Stimulated activated naive CD8-positive, alpha-beta T cell treated with anti-CD3 and anti-CD28 coated beads, Interleukin-15, amount 100 ng/mL, for 72 hours (primary cell): ENCODE measurements at regions not wholly inside any gene's neighbourhood (a gene's known extent, or its start where the extent isn't known, plus 50 kb on each side); places are given as distances from the start of the nearest gene placed in this dataset.
A peak's percentile ranks its signal among the peaks of the same experiment; 100 is the strongest.

ENCODE experiments used
- ATAC-seq: fragments of 150-1000 bp; cut with Tn5 transposase; 2 replicates; pipeline ENCODE4 v1.10.0; 2021; ENCODE audit warnings: mild to moderate bottlenecking, moderate library complexity
- DNase-seq, 2 donors: peaks; one replicate each; pipeline ENCODE4 v3.0.0; 2021 to 2022
- H3K27ac Mint-ChIP-seq, 2 donors: one replicate each; pipeline ENCODE4 v1.8.0; 2022; ENCODE audit warnings: mild to moderate bottlenecking in 2 of 2, mixed read lengths in 2 of 2, moderate library complexity in 2 of 2
- H3K27me3 Mint-ChIP-seq: one replicate; pipeline ENCODE4 v1.8.0; 2022; ENCODE audit warnings: mixed read lengths
- H3K4me1 Mint-ChIP-seq: one replicate; pipeline ENCODE4 v1.8.0; 2022; ENCODE audit warnings: mild to moderate bottlenecking, mixed read lengths
- H3K4me3 Mint-ChIP-seq, 2 donors: one replicate each; pipeline ENCODE4 v1.8.0; 2022; ENCODE audit warnings: mild to moderate bottlenecking in 2 of 2, mixed read lengths in 2 of 2, moderate library complexity in 1 of 2
- H3K9me3 Mint-ChIP-seq, 2 donors: one replicate each; pipeline ENCODE4 v1.8.0; 2022; ENCODE audit warnings: mixed read lengths in 2 of 2

DNA sequence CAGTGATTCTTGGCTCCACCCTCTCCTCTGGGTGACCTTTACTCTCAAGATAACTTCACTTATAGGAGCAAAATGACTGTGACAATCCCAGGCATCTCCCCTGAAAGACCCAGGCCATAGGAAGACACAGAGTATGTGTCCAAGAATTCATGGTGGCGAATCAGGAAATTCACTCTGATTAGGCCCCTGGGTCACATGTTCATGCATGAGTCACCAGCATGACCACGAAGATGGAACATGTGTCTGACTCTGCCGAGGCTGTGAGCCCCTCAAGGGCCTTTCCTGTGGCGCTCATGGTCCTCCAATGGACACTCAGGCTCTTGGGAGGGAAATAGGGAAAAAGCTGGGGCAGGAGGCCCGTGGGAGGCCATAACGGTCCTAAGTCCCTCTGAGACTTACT, 74.0 kb upstream of the TEX51 start:
- Mint-ChIP-seq H3K4me3 (no peak overlapping the region), H3K27me3 (peaks cover 12% of the 10 kb centered on the region), H3K27ac (no peak overlapping the region), H3K9me3 (peaks cover 0 to 3% of the 10 kb centered on the region in 2 donors), H3K4me1 (no peaks in the 10 kb centered on the region)
- ATAC-seq (no peak), DNase-seq (no peak)

DNA sequence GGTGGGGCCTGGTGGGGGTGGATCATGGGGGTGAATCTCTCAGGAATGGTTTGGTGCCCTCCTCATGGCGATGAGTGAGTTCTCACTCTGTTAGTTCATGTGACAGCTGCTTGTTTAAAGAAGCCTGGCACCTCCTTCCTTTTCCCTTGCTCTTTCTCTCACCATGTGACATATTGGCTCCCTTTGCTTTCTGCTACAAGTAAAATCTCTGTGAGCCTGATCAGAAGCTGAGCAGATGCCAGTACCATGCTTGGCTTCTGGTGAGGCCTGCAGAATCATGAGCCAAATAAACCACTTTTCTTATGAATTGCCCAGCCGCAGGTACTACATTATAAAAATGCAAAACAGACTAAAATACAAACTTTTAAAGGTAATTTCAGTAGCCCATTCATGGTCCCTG, 73.4 kb upstream of the TEX51 start:
- H3K27ac Mint-ChIP-seq, result no peak overlapping the region
- peaks cover 6% of the 10 kb centered on the region for H3K27me3 Mint-ChIP-seq
- H3K4me3 Mint-ChIP-seq, result no peak overlapping the region
- ATAC-seq, result no peak
- DNase-seq, result no peak
- H3K4me1 Mint-ChIP-seq, result no peaks in the 10 kb centered on the region
- H3K9me3 Mint-ChIP-seq, result no peaks in the 10 kb centered on the region

GRCh38 chr2:126826491-126826890, 72.2 kb upstream of the TEX51 start:
- Mint-ChIP-seq H3K9me3 (no peaks in the 10 kb centered on the region), H3K27ac (peak overlapping the region in 1 of 2 donors; percentile 47), H3K4me3 (no peak overlapping the region), H3K27me3 (no peaks in the 10 kb centered on the region), H3K4me1 (no peaks in the 10 kb centered on the region)
- ATAC-seq, result no peak
- no peak for DNase-seq

DNA sequence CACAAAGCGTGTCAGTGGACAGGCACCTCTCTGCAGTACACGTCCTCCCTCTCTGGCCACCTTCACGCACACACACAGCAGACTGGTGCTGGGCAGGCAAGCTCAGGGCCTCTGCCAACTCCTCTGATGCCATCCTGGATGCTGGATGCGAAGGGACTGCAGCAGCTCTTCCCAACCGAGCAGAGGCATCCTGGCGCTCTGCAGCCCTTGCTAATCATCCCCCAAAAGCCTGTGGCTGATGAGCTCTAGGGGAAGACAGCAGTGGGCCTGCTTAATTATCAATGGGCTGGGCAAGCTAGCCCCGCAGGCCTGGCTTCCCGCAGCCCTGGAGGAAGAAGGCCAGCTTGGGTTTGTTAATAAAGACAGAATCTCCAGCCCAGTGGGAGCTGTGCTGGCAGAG, 71.3 kb upstream of the TEX51 start:
- Mint-ChIP-seq H3K27me3 (no peaks in the 10 kb centered on the region), H3K9me3 (no peaks in the 10 kb centered on the region), H3K27ac (no peak overlapping the region), H3K4me1 (no peaks in the 10 kb centered on the region), H3K4me3 (no peak overlapping the region)
- DNase-seq (no peak), ATAC-seq (no peak)

DNA sequence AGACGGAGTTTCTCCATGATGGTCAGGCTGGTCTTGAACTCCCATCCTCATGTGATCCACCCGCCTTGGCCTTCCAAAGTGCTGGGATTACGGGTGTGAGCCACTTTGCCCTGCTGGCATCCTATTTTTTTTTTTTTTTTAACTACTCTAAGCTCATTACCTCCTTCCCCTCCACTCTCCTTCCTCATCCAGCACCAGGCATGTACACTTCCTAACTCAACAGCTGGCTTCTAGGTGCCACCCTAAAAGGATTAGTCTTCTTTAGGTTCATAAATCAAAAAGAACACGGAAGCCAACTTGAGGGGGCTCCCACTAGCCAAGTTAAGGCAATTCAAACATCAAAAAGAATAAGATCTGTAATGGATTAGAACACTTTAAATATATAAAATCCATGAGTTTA, 70.6 kb upstream of the TEX51 start:
- ATAC-seq (no peak), DNase-seq (no peak)
- no peaks in the 10 kb centered on the region for H3K9me3 Mint-ChIP-seq
- no peaks in the 10 kb centered on the region for H3K27me3 Mint-ChIP-seq
- H3K4me3 Mint-ChIP-seq, result no peak overlapping the region
- H3K4me1 Mint-ChIP-seq, result no peaks in the 10 kb centered on the region
- no peak overlapping the region for H3K27ac Mint-ChIP-seq

DNA sequence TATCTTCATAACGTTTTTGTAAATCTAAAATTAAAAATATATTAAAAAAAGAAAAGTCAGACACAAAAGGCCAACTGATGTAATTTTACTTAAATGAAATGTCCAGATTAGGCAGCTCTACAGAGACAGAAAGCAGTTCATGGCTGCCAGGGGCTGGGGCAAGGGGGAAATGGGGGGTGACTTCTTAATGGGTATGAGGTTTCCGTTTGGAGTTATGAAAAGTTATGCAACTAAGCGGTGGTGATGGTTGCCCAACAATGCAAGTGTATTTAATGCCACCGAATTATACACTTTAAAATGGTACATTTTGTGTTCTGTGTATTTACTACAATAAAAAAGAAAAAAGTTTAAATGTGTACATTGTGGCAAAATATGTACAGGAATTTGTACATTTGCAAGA, 70.2 kb upstream of the TEX51 start:
- Mint-ChIP-seq H3K4me1 (no peaks in the 10 kb centered on the region), H3K27ac (no peak overlapping the region), H3K9me3 (no peaks in the 10 kb centered on the region), H3K4me3 (no peak overlapping the region), H3K27me3 (no peaks in the 10 kb centered on the region)
- DNase-seq (no peak), ATAC-seq (no peak)

- ATAC-seq, result peak; percentile 11
- no peak overlapping the region for H3K4me3 Mint-ChIP-seq
- H3K27me3 Mint-ChIP-seq, result no peaks in the 10 kb centered on the region
- H3K27ac Mint-ChIP-seq, result no peak overlapping the region
- no peaks in the 10 kb centered on the region for H3K9me3 Mint-ChIP-seq
- DNase-seq, result no peak
- H3K4me1 Mint-ChIP-seq, result no peaks in the 10 kb centered on the region
Measured at GRCh38 chr2:126831234-126832005, 67.3 kb upstream of the TEX51 start.

DNA sequence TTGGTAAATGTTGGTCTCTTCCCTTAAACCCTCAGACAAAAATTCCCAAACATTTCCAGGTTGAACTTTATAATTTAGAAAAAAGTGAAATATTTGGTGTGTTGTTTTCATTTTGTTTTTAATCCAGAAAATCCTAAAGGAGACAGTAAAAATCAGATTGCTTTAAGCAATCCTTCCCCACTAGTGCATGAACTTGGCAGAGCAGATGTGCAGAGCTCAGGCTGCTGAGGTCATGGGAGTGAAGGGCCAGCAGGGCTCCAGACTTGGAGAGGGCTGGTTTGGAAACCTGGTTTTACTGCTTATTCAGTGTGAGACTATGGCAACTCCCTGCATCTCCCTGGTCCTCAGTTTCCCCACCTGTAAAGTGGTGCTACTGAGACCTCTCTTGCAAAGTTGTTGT, 66.7 kb upstream of the TEX51 start:
- H3K27ac Mint-ChIP-seq, result no peak overlapping the region
- ATAC-seq, result no peak
- H3K27me3 Mint-ChIP-seq, result no peaks in the 10 kb centered on the region

DNA sequence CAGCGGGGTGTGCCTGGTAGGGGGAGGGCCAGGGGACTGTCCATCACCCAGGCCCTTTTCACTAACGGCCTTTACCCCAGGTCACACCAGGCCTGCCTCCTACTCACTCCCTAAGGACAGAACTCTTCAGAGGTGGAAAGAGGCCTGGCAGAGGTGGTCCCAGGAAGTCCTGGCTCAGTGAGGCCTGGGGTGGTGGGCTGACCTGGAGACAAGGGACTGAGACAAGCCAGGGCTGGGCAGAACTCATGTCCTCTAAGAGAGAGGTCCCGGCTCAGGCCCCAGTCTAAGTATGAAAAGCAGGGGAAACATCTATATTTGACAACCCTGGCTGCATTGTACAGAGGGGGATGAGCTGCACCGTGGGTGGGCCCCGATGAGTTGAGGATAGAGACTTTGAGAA, 65.9 kb upstream of the TEX51 start:
- no peak for ATAC-seq
- Mint-ChIP-seq H3K4me1 (no peaks in the 10 kb centered on the region), H3K4me3 (no peak overlapping the region), H3K27me3 (no peaks in the 10 kb centered on the region), H3K9me3 (no peaks in the 10 kb centered on the region), H3K27ac (peak overlapping the region in 1 of 2 donors; percentile 77)
- no peak for DNase-seq

More for the DNA sequence above, 66.7 kb upstream of the TEX51 start:
- no peak overlapping the region for H3K4me3 Mint-ChIP-seq
- no peaks in the 10 kb centered on the region for H3K9me3 Mint-ChIP-seq
- DNase-seq, result no peak
- H3K4me1 Mint-ChIP-seq, result no peaks in the 10 kb centered on the region

DNA sequence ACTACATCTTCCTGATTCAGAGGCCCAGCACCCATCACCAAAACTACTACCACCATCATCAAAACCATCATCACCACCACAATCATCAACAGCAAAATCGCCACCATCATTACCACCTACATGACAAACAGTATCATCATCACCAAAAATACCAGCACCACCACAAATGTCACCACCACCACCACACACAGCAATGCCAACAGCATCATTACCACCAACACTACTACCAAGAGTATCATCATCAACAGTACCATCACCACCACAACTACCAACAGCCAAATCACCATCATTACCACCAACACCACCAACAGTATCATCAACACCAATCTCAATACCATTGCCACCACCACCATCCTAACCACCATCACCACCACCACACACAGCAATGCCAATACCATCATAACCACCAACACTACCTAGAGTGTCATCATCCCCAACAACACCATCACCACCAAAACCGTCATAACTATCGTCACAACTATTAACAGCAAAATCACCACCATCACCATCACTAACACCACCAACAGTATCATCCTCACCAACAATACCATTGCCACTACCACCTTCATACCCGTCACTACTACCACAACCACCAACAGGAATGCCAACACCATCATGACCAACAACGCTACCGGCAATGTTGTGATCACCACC, 64.6 kb upstream of the TEX51 start:
- H3K9me3 Mint-ChIP-seq, result no peaks in the 10 kb centered on the region
- no peak for DNase-seq
- H3K27me3 Mint-ChIP-seq, result no peaks in the 10 kb centered on the region
- no peak overlapping the region for H3K4me3 Mint-ChIP-seq
- no peak overlapping the region for H3K27ac Mint-ChIP-seq
- H3K4me1 Mint-ChIP-seq, result no peaks in the 10 kb centered on the region
- no peak for ATAC-seq

GRCh38 chr2:126835261-126835660, 63.4 kb upstream of the TEX51 start:
- DNase-seq, result no peak
- Mint-ChIP-seq H3K4me3 (no peak overlapping the region), H3K9me3 (no peaks in the 10 kb centered on the region), H3K27ac (no peak overlapping the region), H3K4me1 (no peaks in the 10 kb centered on the region), H3K27me3 (no peaks in the 10 kb centered on the region)
- ATAC-seq, result no peak

GRCh38 chr2:126835831-126836230, 62.9 kb upstream of the TEX51 start:
- DNase-seq (no peak), ATAC-seq (no peak)
- no peaks in the 10 kb centered on the region for H3K27me3 Mint-ChIP-seq
- no peaks in the 10 kb centered on the region for H3K9me3 Mint-ChIP-seq
- H3K4me3 Mint-ChIP-seq, result no peak overlapping the region
- H3K4me1 Mint-ChIP-seq, result no peaks in the 10 kb centered on the region
- H3K27ac Mint-ChIP-seq, result no peak overlapping the region

GRCh38 chr2:126836761-126837679, 61.7 kb upstream of the TEX51 start:
- Mint-ChIP-seq H3K27me3 (no peaks in the 10 kb centered on the region), H3K4me1 (no peaks in the 10 kb centered on the region), H3K9me3 (no peaks in the 10 kb centered on the region), H3K4me3 (no peak overlapping the region), H3K27ac (no peak overlapping the region)
- DNase-seq (no peak), ATAC-seq (peak; percentile 24)

GRCh38 chr2:126837966-126838715, 60.5 kb upstream of the TEX51 start:
- Mint-ChIP-seq H3K4me3 (no peak overlapping the region), H3K27me3 (no peaks in the 10 kb centered on the region), H3K9me3 (no peaks in the 10 kb centered on the region), H3K4me1 (no peaks in the 10 kb centered on the region), H3K27ac (peak overlapping the region in 1 of 2 donors; percentile 44)
- DNase-seq (no peak), ATAC-seq (no peak)

- H3K4me3 Mint-ChIP-seq, result no peak overlapping the region
- no peaks in the 10 kb centered on the region for H3K9me3 Mint-ChIP-seq
- no peak for DNase-seq
- H3K4me1 Mint-ChIP-seq, result no peaks in the 10 kb centered on the region
- H3K27me3 Mint-ChIP-seq, result no peaks in the 10 kb centered on the region
- peak overlapping the region in 1 of 2 donors; percentile 44 for H3K27ac Mint-ChIP-seq
- ATAC-seq, result no peak
Measured at GRCh38 chr2:126838716-126838985, 60.0 kb upstream of the TEX51 start.
